Ramos (cell line): ENCODE measurements at regions not wholly inside any gene's neighbourhood (a gene's known extent, or its start where the extent isn't known, plus 50 kb on each side); places are given as distances from the start of the nearest gene placed in this dataset.
"Not testable (repeated sequence)": the region's sequence is repeated elsewhere in the genome, so short reads cannot be mapped to it uniquely, and the experiment has no call there.

Source experiments
- in situ Hi-C: fragments of 300-500 bp; cut with MboI; formaldehyde crosslinking; loops from one replicate; pipeline ENCODE4 v1.14.3; 2022; ENCODE audit warnings: low sequenced_read_pairs; ENCODE audit not compliant: unreplicated experiment

- in situ Hi-C loops = no loop called here
These were observed 368.6 kb upstream of the ACO1 start for GRCh38 chr9:32015795-32016194.

- in situ Hi-C loops = no loop called here
These were observed 338.9 kb upstream of the ACO1 start for GRCh38 chr9:32045513-32045912.

- in situ Hi-C loops = no loop called here
These were observed 317.2 kb upstream of the ACO1 start for GRCh38 chr9:32067261-32067660.

- in situ Hi-C loops = no loop called here
These were observed 315.2 kb upstream of the ACO1 start for GRCh38 chr9:32069169-32069813.

- in situ Hi-C loops = no loop called here
These were observed 314.5 kb upstream of the ACO1 start for GRCh38 chr9:32069969-32070368.

GRCh38 chr9:32072570-32072969 is 311.9 kb upstream of the ACO1 start:
- in situ Hi-C loops = no loop called here

GRCh38 chr9:32092031-32092430 is 292.4 kb upstream of the ACO1 start:
- in situ Hi-C loops = no loop called here

GRCh38 chr9:32117291-32117690 is 267.2 kb upstream of the ACO1 start:
- in situ Hi-C loops = no loop called here

- in situ Hi-C loops = no loop called here
These were observed 255.9 kb upstream of the ACO1 start for GRCh38 chr9:32128546-32128945.

GRCh38 chr9:32130709-32131108 is 253.7 kb upstream of the ACO1 start:
- in situ Hi-C loops = not testable (repeated sequence)

GRCh38 chr9:32136700-32137339 is 247.6 kb upstream of the ACO1 start:
- in situ Hi-C loops = no loop called here

- in situ Hi-C loops = no loop called here
These were observed 242.4 kb upstream of the ACO1 start for GRCh38 chr9:32142074-32142473.

GRCh38 chr9:32148553-32148952 is 235.9 kb upstream of the ACO1 start:
- in situ Hi-C loops = not testable (repeated sequence)

GRCh38 chr9:32161209-32161608 is 223.2 kb upstream of the ACO1 start:
- in situ Hi-C loops = no loop called here

- in situ Hi-C loops = no loop called here
These were observed 222.7 kb upstream of the ACO1 start for GRCh38 chr9:32161720-32162119.

GRCh38 chr9:32166316-32166715 is 218.1 kb upstream of the ACO1 start:
- in situ Hi-C loops = not testable (repeated sequence)

GRCh38 chr9:32171339-32171738 is 213.1 kb upstream of the ACO1 start:
- in situ Hi-C loops = no loop called here

GRCh38 chr9:32172256-32172655 is 212.2 kb upstream of the ACO1 start:
- in situ Hi-C loops = no loop called here

GRCh38 chr9:32177396-32177795 is 207.0 kb upstream of the ACO1 start:
- in situ Hi-C loops = no loop called here

- in situ Hi-C loops = no loop called here
These were observed 203.8 kb upstream of the ACO1 start for GRCh38 chr9:32180597-32180996.

GRCh38 chr9:32200241-32200640 is 184.2 kb upstream of the ACO1 start:
- in situ Hi-C loops = no loop called here

GRCh38 chr9:32200896-32201295 is 183.5 kb upstream of the ACO1 start:
- in situ Hi-C loops = no loop called here
